HG02973 (cell line): ENCODE measurements at regions not wholly inside any gene's neighbourhood (a gene's known extent, or its start where the extent isn't known, plus 50 kb on each side); places are given as distances from the start of the nearest gene placed in this dataset.

ENCODE experiments used
- ATAC-seq: cut with Tn5 transposase; IDR thresholded peaks from one replicate; pipeline ENCODE4 v1.9.1; 2021; ENCODE audit warnings: moderate library complexity; ENCODE audit not compliant: unreplicated experiment

- ATAC-seq, result peak; percentile 36
Observed at GRCh38 chr9:110047955-110048402, 160.0 kb downstream of the C9orf152 start.

- peak; percentile 68 for ATAC-seq
Observed at GRCh38 chr9:110048403-110048975, 159.5 kb downstream of the C9orf152 start.

- peak; percentile 8 for ATAC-seq
Observed at GRCh38 chr9:110048976-110049698, 158.8 kb downstream of the C9orf152 start.

GRCh38 chr9:110049699-110050450 lies 158.1 kb downstream of the C9orf152 start:
- ATAC-seq, result no peak

GRCh38 chr9:110050925-110051355 lies 157.0 kb downstream of the C9orf152 start:
- peak; percentile 58 for ATAC-seq

- no peak for ATAC-seq
Observed at GRCh38 chr9:110056062-110056461, 151.9 kb downstream of the C9orf152 start.

GRCh38 chr9:110058304-110058953 lies 149.5 kb downstream of the C9orf152 start:
- peak; percentile 63 for ATAC-seq

- ATAC-seq, result no peak
Observed at GRCh38 chr9:110059461-110059860, 148.5 kb downstream of the C9orf152 start.

- peak; percentile 61 for ATAC-seq
Observed at GRCh38 chr9:110064803-110065202, 143.2 kb downstream of the C9orf152 start.

GRCh38 chr9:110065532-110065931 lies 142.4 kb downstream of the C9orf152 start:
- peak; percentile 81 for ATAC-seq

- no peak for ATAC-seq
Observed at GRCh38 chr9:110066929-110067716, 140.8 kb downstream of the C9orf152 start.

GRCh38 chr9:110068212-110068611 lies 139.7 kb downstream of the C9orf152 start:
- no peak for ATAC-seq

GRCh38 chr9:110069326-110070248 lies 138.4 kb downstream of the C9orf152 start:
- no peak for ATAC-seq

- no peak for ATAC-seq
Observed at GRCh38 chr9:110072597-110073355, 135.2 kb downstream of the C9orf152 start.

- ATAC-seq, result no peak
Observed at GRCh38 chr9:110073356-110073905, 134.5 kb downstream of the C9orf152 start.

GRCh38 chr9:110076894-110077725 lies 130.8 kb downstream of the C9orf152 start:
- no peak for ATAC-seq

GRCh38 chr9:110077925-110078324 lies 130.0 kb downstream of the C9orf152 start:
- no peak for ATAC-seq
